ENCODE measurements at regions not wholly inside any gene's neighbourhood (a gene's known extent, or its start where the extent isn't known, plus 50 kb on each side); places are given as distances from the start of the nearest gene placed in this dataset.

DNA sequence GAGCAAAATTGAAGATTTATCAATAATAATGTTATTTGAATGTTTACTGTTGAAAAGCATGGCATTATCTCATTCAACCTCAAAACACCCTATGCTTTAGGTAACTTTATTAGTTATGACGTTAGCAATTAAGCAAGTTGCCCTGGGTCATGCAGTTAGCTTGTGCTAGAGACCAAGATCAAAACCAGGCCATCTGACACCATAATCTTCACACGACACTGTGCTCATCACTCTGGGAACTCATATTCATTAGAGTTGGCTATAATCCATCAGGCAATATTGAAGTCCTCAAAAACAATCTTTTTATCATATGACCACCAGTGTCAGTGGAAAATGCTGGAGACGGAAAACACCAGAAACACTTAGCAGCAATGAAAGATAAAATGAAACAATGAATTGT lies 253.5 kb downstream of the PCDH20 start:
- 95% methylated on average over 3 of the region's 3 CpGs for WGBS
- no peaks in the 10 kb centered on the region for H3K9me3 ChIP-seq (ENCODE audit: insufficient read depth, low read depth, low read length)
- no peak overlapping the region for H3K27ac ChIP-seq (ENCODE audit: low read depth, low read length)
- H3K4me1 ChIP-seq (ENCODE audit: insufficient read depth, low read length): no peaks in the 10 kb centered on the region
- H3K27me3 ChIP-seq (ENCODE audit: insufficient read depth, low read length): no peaks in the 10 kb centered on the region
- H3K36me3 ChIP-seq (ENCODE audit: insufficient read depth, low read length): no peaks in the 10 kb centered on the region
- H3K4me3 ChIP-seq (ENCODE audit: low read length): no peak overlapping the region
- no peak overlapping the region for H3K9ac ChIP-seq (ENCODE audit: low read depth, low read length)

DNA sequence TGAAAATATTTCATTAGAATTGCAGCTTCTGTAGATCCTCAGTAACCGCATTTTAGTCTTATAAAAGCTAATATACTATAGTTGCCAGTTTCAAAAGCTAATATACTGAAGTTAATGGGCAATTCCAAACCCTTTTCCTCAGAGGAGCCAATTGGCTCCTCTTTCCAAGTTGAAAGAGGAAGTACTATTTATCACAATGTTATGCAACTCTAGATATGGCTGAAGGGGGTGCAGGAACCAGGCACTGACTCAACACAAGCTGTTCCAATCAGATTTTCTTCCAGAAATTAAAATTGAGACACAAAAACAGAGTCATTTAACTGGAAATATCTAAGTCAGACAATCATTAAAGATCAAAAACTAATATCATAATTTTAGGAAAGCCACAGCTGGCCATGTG lies 258.9 kb downstream of the PCDH20 start:
- WGBS: 100% methylated on average over 1 of the region's 1 CpG
- H3K9me3 ChIP-seq (ENCODE audit: insufficient read depth, low read depth, low read length): no peaks in the 10 kb centered on the region
- no peaks in the 10 kb centered on the region for H3K4me1 ChIP-seq (ENCODE audit: insufficient read depth, low read length)
- no peak overlapping the region for H3K27ac ChIP-seq (ENCODE audit: low read depth, low read length)
- H3K27me3 ChIP-seq (ENCODE audit: insufficient read depth, low read length): no peaks in the 10 kb centered on the region
- no peak overlapping the region for H3K9ac ChIP-seq (ENCODE audit: low read depth, low read length)
- H3K36me3 ChIP-seq (ENCODE audit: insufficient read depth, low read length): no peaks in the 10 kb centered on the region
- H3K4me3 ChIP-seq (ENCODE audit: low read length): no peak overlapping the region

DNA sequence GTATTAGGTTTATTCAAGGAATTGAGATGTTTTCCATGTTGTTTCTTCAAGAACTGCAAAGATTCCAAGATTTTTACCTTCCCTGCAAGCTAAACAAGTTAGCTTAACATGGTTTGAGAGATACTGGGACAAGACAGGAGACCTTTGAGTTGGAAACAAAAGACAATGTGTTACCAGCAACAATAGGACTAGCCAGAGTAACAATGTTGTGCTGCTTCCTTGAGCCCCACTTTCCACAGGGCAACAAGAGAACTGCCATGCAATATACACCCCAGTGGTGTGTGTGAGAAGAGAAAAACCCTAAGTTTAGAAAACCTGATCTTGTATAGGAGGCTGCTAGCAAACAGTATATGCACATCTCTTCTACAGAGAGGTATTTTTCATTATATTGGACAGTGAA lies 264.6 kb downstream of the PCDH20 start:
- Histone ChIP-seq H3K36me3 (ENCODE audit: insufficient read depth, low read length) (no peaks in the 10 kb centered on the region), H3K9me3 (ENCODE audit: insufficient read depth, low read depth, low read length) (peaks cover 6% of the 10 kb centered on the region), H3K27ac (ENCODE audit: low read depth, low read length) (no peak overlapping the region), H3K4me3 (ENCODE audit: low read length) (no peak overlapping the region), H3K4me1 (ENCODE audit: insufficient read depth, low read length) (no peaks in the 10 kb centered on the region; the same call in 1 of the 2 replicates), H3K27me3 (ENCODE audit: insufficient read depth, low read length) (no peaks in the 10 kb centered on the region), H3K9ac (ENCODE audit: low read depth, low read length) (no peak overlapping the region)

DNA sequence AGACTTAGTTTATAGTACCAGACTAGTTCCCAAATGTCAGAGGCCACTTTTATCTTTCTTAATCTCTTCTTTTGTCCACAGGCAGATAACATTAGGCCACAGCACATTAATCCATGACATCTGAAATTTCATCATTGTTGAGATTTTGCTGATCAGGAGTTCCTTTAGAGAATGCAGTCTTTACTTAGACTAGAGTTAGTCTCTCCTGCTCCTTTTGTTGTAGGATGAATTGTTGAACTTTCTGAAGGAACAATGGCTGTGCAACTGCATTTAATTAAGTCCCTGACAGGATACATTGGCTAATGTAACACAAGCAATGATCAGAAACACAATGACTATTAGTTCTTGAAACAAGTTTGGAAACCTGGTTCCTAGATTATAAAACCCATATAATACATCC lies 266.3 kb downstream of the PCDH20 start:
- Histone ChIP-seq H3K4me3 (ENCODE audit: low read length) (no peak overlapping the region), H3K27ac (ENCODE audit: low read depth, low read length) (no peak overlapping the region), H3K9ac (ENCODE audit: low read depth, low read length) (no peak overlapping the region), H3K9me3 (ENCODE audit: insufficient read depth, low read depth, low read length) (peaks cover 21% of the 10 kb centered on the region), H3K27me3 (ENCODE audit: insufficient read depth, low read length) (no peaks in the 10 kb centered on the region), H3K4me1 (ENCODE audit: insufficient read depth, low read length) (no peaks in the 10 kb centered on the region; the same call in 1 of the 2 replicates), H3K36me3 (ENCODE audit: insufficient read depth, low read length) (no peaks in the 10 kb centered on the region)

DNA sequence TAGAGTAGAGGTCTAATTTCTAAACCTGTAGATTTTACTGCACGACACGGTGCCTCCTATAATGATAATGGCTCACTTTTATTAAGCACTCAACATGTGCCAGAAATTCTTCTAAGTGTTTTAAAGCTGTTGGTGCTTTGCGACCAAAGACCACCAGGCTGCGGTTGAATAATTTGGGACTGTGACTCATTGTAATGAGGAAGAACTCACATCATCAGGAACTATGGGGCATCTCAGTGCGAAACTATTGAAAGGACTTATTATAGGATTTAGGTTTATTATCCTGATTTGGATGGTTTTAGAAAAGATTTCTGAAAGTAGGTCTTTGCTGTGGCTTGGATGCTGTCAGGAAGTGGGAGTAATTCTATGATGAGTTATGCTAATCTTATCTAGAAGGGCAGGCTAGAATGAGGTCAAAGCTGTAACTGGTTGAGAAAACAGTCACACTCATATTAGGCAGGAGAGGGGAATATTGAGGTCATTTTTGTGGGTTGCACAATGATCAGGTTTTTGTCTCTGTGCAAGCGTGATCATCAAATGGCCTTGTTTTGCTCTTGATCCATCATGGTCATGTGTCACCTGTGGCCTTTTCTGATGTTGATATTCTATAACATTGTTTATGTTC lies 266.8 kb downstream of the PCDH20 start:
- Histone ChIP-seq H3K27ac (ENCODE audit: low read depth, low read length) (no peak overlapping the region), H3K9me3 (ENCODE audit: insufficient read depth, low read depth, low read length) (peaks cover 21% of the 10 kb centered on the region), H3K27me3 (ENCODE audit: insufficient read depth, low read length) (no peaks in the 10 kb centered on the region), H3K4me3 (ENCODE audit: low read length) (no peak overlapping the region), H3K9ac (ENCODE audit: low read depth, low read length) (no peak overlapping the region), H3K4me1 (ENCODE audit: insufficient read depth, low read length) (no peaks in the 10 kb centered on the region; the same call in 1 of the 2 replicates), H3K36me3 (ENCODE audit: insufficient read depth, low read length) (no peaks in the 10 kb centered on the region)
- WGBS: 98% methylated on average over 6 of the region's 6 CpGs

DNA sequence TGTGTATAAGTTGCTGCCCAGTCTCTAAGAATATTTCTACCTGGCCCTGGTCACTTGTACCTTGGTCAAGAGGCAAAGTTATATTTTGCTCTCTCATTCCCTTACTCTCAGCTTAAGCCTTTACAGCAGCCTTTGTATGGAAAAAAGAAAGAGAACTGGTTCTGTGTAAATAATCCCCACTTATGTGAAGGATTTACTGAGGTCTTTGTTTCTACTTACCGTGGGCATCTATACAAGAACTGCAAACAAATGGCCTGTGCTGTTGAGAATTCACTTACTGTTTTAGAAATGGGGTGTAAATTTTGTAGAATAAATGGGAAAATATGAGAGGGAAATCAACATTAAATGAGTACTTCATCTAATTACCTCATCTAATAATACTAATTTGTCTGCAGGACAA lies 267.4 kb downstream of the PCDH20 start:
- H3K9ac ChIP-seq (ENCODE audit: low read depth, low read length): no peak overlapping the region
- WGBS: 82% methylated on average over 1 of the region's 1 CpG
- H3K4me3 ChIP-seq (ENCODE audit: low read length): no peak overlapping the region

DNA sequence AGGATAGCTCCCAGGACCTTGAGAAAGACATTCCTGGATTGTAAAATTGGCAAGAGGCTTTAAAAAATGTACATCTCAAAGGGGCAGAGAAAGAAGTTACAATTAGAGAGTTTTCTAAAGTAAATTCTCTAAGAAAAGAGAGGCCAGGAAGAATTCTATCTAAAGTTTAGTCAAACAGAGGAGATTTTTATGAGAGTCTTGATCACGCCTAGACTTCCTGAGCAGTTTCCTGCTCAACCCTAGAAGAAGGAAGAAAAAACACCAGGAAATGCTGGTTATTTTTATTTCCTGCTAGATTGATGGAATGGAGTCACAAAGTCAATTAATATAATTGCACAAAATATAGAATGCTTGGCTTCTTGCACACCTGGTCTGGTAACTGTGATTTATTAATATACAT lies 269.1 kb downstream of the PCDH20 start:
- Histone ChIP-seq H3K27me3 (ENCODE audit: insufficient read depth, low read length) (no peaks in the 10 kb centered on the region), H3K36me3 (ENCODE audit: insufficient read depth, low read length) (no peaks in the 10 kb centered on the region), H3K27ac (ENCODE audit: low read depth, low read length) (no peak overlapping the region), H3K4me1 (ENCODE audit: insufficient read depth, low read length) (no peaks in the 10 kb centered on the region; the same call in 1 of the 2 replicates), H3K9ac (ENCODE audit: low read depth, low read length) (no peak overlapping the region), H3K9me3 (ENCODE audit: insufficient read depth, low read depth, low read length) (peaks cover 21% of the 10 kb centered on the region), H3K4me3 (ENCODE audit: low read length) (no peak overlapping the region)
- WGBS: 89% methylated on average over 1 of the region's 1 CpG

More for the DNA sequence above, 267.4 kb downstream of the PCDH20 start:
- Histone ChIP-seq H3K27me3 (ENCODE audit: insufficient read depth, low read length) (no peaks in the 10 kb centered on the region), H3K9me3 (ENCODE audit: insufficient read depth, low read depth, low read length) (peaks cover 21% of the 10 kb centered on the region), H3K27ac (ENCODE audit: low read depth, low read length) (no peak overlapping the region), H3K4me1 (ENCODE audit: insufficient read depth, low read length) (no peaks in the 10 kb centered on the region; the same call in 1 of the 2 replicates), H3K36me3 (ENCODE audit: insufficient read depth, low read length) (no peaks in the 10 kb centered on the region)

DNA sequence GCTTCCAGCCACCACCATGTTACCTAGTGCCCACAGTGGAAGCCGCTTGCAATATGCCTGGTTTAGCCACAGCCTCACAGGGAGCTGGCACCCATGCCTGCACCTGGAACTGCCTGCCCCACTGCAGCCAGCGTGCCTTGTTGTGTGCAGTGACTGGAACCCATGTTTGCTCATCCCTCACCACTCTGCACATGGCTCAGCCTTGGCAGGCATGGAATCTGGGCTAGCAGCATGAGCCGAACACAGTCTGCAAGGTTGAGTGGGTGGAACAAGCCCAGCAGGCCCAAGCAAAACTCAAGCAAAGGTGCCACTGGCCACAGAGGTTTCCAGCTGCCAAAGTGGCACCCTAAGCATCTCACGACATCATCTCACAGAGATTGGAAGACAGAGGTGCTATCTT lies 269.5 kb downstream of the PCDH20 start:
- Histone ChIP-seq H3K27me3 (ENCODE audit: insufficient read depth, low read length) (no peaks in the 10 kb centered on the region), H3K36me3 (ENCODE audit: insufficient read depth, low read length) (no peaks in the 10 kb centered on the region), H3K9ac (ENCODE audit: low read depth, low read length) (no peak overlapping the region), H3K27ac (ENCODE audit: low read depth, low read length) (no peak overlapping the region), H3K4me1 (ENCODE audit: insufficient read depth, low read length) (no peaks in the 10 kb centered on the region; the same call in 1 of the 2 replicates), H3K9me3 (ENCODE audit: insufficient read depth, low read depth, low read length) (peaks cover 21% of the 10 kb centered on the region), H3K4me3 (ENCODE audit: low read length) (no peak overlapping the region)
- 95% methylated on average over 4 of the region's 4 CpGs for WGBS

DNA sequence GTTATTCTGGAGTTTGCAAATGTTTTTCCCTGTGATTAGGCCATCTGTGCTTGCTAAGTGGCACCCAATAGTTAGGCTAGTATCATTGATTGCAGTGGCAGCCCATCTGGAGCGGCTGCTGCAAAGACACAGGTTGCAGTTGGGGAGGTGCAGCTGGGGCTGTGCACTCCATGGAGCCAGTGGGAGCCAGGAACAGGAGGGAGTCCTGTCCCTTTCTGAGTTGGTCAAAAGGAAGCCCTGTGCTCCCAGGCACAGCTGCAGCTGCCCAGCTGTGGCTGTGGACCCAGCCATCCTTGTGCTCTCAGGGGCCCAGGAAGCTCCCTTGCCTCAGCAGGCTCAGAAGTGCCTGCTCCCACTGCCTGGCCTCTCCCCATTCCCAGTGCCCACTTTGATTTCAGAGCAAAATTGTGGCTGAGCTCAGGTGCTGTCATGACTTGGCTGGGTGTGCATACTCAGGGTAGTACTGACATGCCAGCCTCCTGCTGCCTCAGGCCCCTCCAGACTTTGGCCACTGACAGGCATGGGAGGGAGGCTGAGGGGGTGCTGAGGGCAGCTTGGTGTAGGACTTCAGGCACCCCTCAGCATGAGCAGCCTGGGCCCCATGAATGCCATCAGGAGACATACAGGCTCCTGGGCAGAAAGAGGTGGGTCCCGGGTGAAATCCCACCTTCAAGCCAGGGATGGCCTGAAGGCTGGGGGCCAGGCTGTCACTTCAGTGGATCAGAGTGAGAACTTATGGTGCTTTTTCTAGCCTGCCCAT lies 270.6 kb downstream of the PCDH20 start:
- no peaks in the 10 kb centered on the region; the same call in 1 of the 2 replicates for H3K4me1 ChIP-seq (ENCODE audit: insufficient read depth, low read length)
- H3K9me3 ChIP-seq (ENCODE audit: insufficient read depth, low read depth, low read length): peaks cover 21% of the 10 kb centered on the region
- no peak overlapping the region for H3K4me3 ChIP-seq (ENCODE audit: low read length)
- no peak overlapping the region for H3K9ac ChIP-seq (ENCODE audit: low read depth, low read length)
- no peaks in the 10 kb centered on the region for H3K27me3 ChIP-seq (ENCODE audit: insufficient read depth, low read length)
- no peaks in the 10 kb centered on the region for H3K36me3 ChIP-seq (ENCODE audit: insufficient read depth, low read length)
- no peak overlapping the region for H3K27ac ChIP-seq (ENCODE audit: low read depth, low read length)
- 95% methylated on average over 2 of the region's 2 CpGs for WGBS

DNA sequence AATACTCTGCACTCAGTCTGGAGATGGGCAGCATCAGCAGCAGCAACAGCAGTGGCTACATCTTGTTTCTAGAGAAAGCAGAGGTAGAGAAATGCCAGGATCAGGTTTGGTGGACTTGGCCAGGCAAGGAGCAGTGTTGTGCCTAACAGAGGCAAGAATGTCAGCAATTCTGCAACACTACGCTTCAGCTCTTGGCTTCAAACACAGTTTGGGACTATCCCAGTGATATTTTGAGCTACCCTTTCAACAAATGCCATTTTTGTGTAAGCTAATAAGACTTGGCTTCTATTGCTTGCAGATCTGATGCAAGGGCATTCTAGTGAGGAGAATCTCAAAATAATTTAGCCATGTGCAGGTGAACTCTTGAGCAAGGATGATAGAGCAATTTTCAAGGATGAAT lies 271.3 kb downstream of the PCDH20 start:
- Histone ChIP-seq H3K27ac (ENCODE audit: low read depth, low read length) (no peak overlapping the region), H3K9ac (ENCODE audit: low read depth, low read length) (no peak overlapping the region), H3K9me3 (ENCODE audit: insufficient read depth, low read depth, low read length) (peaks cover 21% of the 10 kb centered on the region), H3K4me3 (ENCODE audit: low read length) (no peak overlapping the region), H3K27me3 (ENCODE audit: insufficient read depth, low read length) (no peaks in the 10 kb centered on the region), H3K4me1 (ENCODE audit: insufficient read depth, low read length) (no peaks in the 10 kb centered on the region; the same call in 1 of the 2 replicates), H3K36me3 (ENCODE audit: insufficient read depth, low read length) (no peaks in the 10 kb centered on the region)
- WGBS: 100% methylated on average over 1 of the region's 1 CpG

DNA sequence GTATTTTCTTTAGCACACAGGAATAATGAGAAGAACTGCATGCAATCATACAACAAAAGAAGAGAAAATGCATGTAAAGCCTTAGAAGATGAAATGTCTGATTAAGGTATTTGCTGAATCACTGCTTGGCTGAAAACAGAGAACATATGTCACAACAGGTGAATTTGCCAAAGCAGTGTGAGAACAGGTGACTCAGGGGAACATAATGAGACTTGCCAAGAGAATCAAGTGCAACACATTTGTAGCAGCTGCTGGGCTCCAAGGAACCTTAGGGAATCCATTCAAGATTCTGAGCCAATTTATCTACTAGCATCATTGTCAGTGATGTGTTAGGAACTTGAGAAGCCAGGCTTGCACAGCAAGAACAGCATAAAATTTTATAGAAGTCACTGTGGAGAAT lies 273.1 kb downstream of the PCDH20 start:
- H3K36me3 ChIP-seq (ENCODE audit: insufficient read depth, low read length): no peaks in the 10 kb centered on the region
- H3K9me3 ChIP-seq (ENCODE audit: insufficient read depth, low read depth, low read length): peaks cover 21% of the 10 kb centered on the region
- no peak overlapping the region for H3K9ac ChIP-seq (ENCODE audit: low read depth, low read length)
- H3K4me1 ChIP-seq (ENCODE audit: insufficient read depth, low read length): no peaks in the 10 kb centered on the region
- H3K4me3 ChIP-seq (ENCODE audit: low read length): no peak overlapping the region
- no peak overlapping the region for H3K27ac ChIP-seq (ENCODE audit: low read depth, low read length)
- no peaks in the 10 kb centered on the region for H3K27me3 ChIP-seq (ENCODE audit: insufficient read depth, low read length)
